Mesothelial cell of epicardium (in vitro differentiated cells): ENCODE measurements at regions not wholly inside any gene's neighbourhood (a gene's known extent, or its start where the extent isn't known, plus 50 kb on each side); places are given as distances from the start of the nearest gene placed in this dataset.

Experiments
- DNase-seq, 2 experiments: peaks; one replicate each; pipeline ENCODE4 v3.0.0; 2021; ENCODE audit warnings: low spot score in 2 of 2; ENCODE audit not compliant: unreplicated experiment in 2 of 2
- H3K27ac Mint-ChIP-seq: 2 replicates; pipeline ENCODE4 v1.8.0; 2021; ENCODE audit warnings: mixed read lengths
- H3K27me3 Mint-ChIP-seq: 2 replicates; pipeline ENCODE4 v1.8.0; 2021; ENCODE audit warnings: low read depth, mixed read lengths
- H3K36me3 Mint-ChIP-seq: 2 replicates; pipeline ENCODE4 v1.8.0; 2021; ENCODE audit warnings: mixed read lengths
- H3K4me1 Mint-ChIP-seq: 2 replicates; pipeline ENCODE4 v1.8.0; 2021; ENCODE audit warnings: mixed read lengths
- H3K4me3 Mint-ChIP-seq: 2 replicates; pipeline ENCODE4 v1.8.0; 2021; ENCODE audit warnings: mild to moderate bottlenecking, moderate library complexity, mixed read lengths
- H3K9me3 Mint-ChIP-seq: 2 replicates; pipeline ENCODE4 v1.8.0; 2021; ENCODE audit warnings: mixed read lengths
- TF ChIP-seq, protein P1 (sequence below): fragments of 200-600 bp; sonication (generic); IDR thresholded peaks from one replicate; pipeline ENCODE4 v1.5.0; 2021; ENCODE audit warnings: antibody characterized with exemption; ENCODE audit not compliant: unreplicated experiment

DNA sequence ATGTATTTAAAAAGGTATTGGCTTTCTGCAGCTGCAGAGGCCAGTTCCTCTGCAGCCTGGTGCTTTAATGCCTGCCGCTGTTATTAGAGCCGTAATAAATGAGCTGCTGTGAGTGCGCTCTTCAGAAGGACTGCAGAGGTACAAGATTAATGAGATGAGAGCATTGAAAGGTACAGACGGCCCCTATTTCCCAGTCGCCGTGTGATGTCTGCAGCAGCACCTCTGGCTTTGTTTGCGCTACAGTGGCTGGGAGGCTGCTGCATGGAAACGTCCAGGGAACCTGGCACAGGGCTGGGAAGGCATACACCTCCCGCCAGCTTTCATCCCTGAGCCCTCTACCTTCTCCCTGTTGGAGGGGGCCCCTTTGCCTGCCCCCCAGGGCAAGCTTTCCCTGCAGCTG is 383.8 kb upstream of the ZMIZ1 start:
- Mint-ChIP-seq H3K4me3 (no peak overlapping the region), H3K9me3 (peaks cover 12% of the 10 kb centered on the region), H3K36me3 (peaks cover 11% of the 10 kb centered on the region), H3K27me3 (no peaks in the 10 kb centered on the region), H3K27ac (no peak overlapping the region), H3K4me1 (peaks cover 42% of the 10 kb centered on the region)
- TF ChIP-seq, protein P1, sequence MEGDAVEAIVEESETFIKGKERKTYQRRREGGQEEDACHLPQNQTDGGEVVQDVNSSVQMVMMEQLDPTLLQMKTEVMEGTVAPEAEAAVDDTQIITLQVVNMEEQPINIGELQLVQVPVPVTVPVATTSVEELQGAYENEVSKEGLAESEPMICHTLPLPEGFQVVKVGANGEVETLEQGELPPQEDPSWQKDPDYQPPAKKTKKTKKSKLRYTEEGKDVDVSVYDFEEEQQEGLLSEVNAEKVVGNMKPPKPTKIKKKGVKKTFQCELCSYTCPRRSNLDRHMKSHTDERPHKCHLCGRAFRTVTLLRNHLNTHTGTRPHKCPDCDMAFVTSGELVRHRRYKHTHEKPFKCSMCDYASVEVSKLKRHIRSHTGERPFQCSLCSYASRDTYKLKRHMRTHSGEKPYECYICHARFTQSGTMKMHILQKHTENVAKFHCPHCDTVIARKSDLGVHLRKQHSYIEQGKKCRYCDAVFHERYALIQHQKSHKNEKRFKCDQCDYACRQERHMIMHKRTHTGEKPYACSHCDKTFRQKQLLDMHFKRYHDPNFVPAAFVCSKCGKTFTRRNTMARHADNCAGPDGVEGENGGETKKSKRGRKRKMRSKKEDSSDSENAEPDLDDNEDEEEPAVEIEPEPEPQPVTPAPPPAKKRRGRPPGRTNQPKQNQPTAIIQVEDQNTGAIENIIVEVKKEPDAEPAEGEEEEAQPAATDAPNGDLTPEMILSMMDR = no peak
- DNase-seq = no peak

DNA sequence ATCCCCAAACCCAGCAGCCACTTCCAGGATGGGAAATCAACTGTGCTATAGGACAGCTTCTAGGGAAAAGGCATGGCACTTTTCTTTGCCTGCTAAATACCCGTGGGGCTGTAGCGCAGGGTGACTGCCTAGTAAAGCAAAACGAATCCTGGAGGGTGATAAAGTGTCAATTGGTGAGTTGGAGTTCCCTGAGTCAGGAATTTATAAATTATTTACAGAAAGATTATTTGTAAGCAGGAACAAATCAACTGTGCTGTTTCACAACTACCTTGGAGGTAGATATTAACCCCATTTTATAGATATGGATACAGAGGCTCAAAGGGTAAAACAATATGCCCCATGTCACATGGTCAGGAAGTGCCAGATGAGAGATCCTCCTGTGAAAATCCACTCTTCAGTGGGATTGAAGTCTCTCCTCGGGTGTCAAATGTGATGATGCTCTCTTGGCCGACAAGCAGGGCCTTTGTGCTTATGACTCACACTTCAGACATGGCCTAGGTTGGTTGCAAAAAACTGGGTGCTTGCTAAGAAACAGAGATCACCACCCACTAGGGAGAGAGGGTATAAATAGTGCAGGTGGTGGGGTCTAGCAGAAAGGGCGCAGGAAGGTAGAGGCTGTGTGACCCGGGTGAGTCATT is 383.2 kb upstream of the ZMIZ1 start:
- H3K27ac Mint-ChIP-seq = no peak overlapping the region
- H3K36me3 Mint-ChIP-seq = peaks cover 11% of the 10 kb centered on the region
- H3K4me1 Mint-ChIP-seq = peaks cover 42% of the 10 kb centered on the region
- no peak overlapping the region for H3K4me3 Mint-ChIP-seq
- H3K27me3 Mint-ChIP-seq = no peaks in the 10 kb centered on the region
- H3K9me3 Mint-ChIP-seq = peaks cover 12% of the 10 kb centered on the region
- no peak for DNase-seq
- TF ChIP-seq, protein P1 = no peak

DNA sequence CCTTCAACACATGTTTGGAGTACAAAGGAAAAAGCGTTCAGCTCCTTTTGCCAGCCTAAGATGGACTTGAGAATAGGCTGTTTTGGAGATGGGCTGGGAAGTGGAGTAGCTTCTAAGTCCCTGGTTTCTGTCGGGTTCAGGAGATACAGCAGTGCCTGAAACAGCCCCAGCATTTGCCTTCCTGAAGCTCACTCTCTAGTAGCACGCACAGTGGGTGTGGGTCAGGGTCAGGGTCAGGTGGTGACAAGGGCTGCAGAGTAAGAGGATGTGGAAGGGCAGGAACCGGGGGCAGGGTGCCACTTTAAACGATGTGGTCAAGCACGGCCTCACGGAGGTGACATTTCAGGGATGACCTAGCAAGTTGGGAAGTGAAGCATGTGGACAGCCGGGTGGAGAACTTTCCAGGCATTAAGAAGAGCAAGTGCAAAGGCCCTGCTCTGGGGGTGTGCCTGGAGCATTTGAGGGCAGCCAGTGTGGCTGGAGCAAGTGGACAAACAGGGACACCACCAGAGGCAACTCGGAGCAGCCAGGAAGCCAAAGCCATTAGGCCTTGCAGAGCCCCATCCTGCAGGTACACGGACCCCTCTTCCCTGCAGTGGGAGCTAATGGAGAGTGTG is 382.2 kb upstream of the ZMIZ1 start:
- Mint-ChIP-seq H3K27me3 (no peaks in the 10 kb centered on the region), H3K9me3 (peaks cover 5% of the 10 kb centered on the region), H3K4me1 (peaks cover 42% of the 10 kb centered on the region), H3K36me3 (peaks cover 5% of the 10 kb centered on the region), H3K27ac (no peak overlapping the region), H3K4me3 (no peak overlapping the region)
- TF ChIP-seq, protein P1 = no peak
- no peak for DNase-seq

DNA sequence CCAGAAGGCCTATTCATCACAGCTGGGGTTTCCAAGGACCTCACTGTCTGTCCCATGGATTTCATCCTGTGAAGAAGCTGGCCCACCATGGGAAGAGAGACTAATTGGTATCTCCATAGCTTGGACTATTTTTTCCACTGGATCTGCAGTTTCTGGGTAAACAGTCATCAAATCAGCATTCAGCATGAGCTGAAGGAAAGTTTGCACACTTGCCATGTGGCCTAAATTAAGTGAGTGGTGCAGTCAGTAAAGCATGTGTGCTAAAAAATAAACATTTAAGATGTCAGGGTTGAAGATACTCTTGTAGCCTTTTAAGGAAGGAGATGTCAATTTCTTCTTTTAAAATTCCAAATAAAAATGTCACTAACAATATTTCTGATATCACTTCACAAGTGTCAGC is 381.1 kb upstream of the ZMIZ1 start:
- no peak overlapping the region for H3K27ac Mint-ChIP-seq
- peaks cover 3% of the 10 kb centered on the region for H3K36me3 Mint-ChIP-seq
- TF ChIP-seq, protein P1 = no peak
- peaks cover 3% of the 10 kb centered on the region for H3K9me3 Mint-ChIP-seq
- H3K4me3 Mint-ChIP-seq = no peak overlapping the region
- H3K27me3 Mint-ChIP-seq = no peaks in the 10 kb centered on the region
- H3K4me1 Mint-ChIP-seq = peaks cover 42% of the 10 kb centered on the region
- DNase-seq = no peak

DNA sequence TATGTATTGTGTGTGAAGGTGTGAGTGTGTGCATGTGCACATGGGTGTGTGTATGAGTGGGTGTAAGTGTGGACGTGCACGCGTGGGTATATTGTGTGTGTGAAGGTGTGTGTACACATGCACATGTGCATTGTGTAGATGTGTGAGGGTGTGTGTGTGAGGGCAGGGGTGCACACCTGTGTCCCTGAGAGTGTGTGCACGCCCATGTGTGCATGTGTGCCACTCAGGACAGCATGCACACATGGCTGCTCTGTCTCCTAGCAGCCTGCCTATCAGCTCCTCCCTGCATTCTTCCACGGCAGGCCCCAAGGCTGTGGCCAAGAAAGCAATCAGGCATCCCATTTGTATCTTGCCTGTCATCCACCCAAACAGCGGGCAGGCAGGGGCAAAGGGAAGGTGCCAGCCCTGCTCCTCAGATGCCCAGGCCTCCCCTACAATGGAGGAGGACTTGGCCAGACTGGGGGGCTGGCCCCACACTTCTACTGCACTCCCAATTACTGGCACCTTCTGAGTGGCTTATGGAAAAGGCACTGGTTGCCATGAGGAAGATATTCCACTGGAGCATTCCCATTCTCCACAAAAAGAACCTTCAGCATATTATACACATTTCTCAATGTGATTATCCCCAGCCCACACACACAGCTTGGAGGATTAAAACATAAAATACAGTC is 380.4 kb upstream of the ZMIZ1 start:
- H3K36me3 Mint-ChIP-seq = no peaks in the 10 kb centered on the region
- H3K27ac Mint-ChIP-seq = peak overlapping the region; percentile 17
- TF ChIP-seq, protein P1 = no peak
- peaks cover 42% of the 10 kb centered on the region for H3K4me1 Mint-ChIP-seq
- H3K4me3 Mint-ChIP-seq = no peak overlapping the region
- DNase-seq = no peak
- H3K27me3 Mint-ChIP-seq = no peaks in the 10 kb centered on the region
- H3K9me3 Mint-ChIP-seq = peaks cover 2% of the 10 kb centered on the region
